Glomerular visceral epithelial cell (primary cell): ENCODE measurements at regions not wholly inside any gene's neighbourhood (a gene's known extent, or its start where the extent isn't known, plus 50 kb on each side); places are given as distances from the start of the nearest gene placed in this dataset.
"Not testable (repeated sequence)": the region's sequence is repeated elsewhere in the genome, so short reads cannot be mapped to it uniquely, and the experiment has no call there.

ENCODE experiments used
- DNase-seq: peaks from one replicate; pipeline ENCODE4 v3.0.0-alpha.2; 2016; ENCODE audit errors: extremely low spot score

DNA sequence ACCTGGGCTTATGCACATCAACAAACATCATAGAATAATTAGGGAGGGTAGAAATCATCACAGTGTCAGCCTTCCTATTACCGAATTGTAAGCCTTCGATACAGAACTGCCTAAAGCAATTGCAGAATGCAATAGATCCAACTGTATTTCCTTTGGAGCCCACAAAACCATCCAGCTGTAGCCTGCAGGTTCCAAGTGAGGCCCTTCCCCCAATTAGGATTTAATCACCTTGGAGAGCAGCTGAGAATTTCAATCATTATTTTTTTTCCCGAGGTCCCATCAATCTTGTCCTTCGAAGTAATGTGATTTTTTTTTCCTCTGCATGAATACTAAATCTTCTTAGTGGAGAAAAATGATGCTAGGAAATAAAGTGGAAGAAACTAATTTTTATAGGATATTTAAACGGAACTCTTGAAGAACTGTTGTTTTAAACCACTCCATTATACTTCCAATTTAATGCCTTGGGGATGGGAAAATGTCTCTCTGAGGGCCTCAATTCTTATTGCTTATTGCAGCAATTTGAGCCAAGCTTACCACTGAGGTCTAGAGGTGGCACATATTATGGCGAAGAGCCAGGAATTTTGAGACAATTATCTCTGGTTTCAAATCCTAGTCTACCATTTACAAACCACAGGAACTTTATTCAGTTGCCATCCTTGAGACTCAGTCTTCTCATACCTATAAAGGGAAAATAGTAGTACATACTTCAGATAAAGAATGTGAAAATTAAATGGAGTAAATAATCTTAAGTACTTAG, 953.4 kb upstream of the IGFBP7 start:
- DNase-seq: no peak

DNA sequence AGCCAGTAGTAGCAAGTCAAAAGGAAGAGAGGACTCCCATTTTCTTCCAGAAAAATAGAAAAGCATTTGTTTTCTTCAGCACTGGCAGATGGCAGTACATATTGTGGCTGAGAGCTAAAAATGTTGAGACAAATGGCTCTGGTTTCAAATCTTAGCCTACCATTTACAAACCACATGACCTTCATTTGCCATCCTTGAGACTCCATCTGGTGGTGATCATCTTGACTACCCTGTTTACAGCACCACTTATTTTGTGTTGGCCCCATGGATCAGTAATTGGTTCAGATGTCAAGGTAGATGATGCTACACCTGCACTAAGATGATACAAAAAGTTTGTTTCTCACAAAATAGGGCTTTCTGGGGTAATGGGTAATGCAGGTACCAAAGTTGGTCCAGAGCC, 951.8 kb upstream of the IGFBP7 start:
- no peak for DNase-seq

DNA sequence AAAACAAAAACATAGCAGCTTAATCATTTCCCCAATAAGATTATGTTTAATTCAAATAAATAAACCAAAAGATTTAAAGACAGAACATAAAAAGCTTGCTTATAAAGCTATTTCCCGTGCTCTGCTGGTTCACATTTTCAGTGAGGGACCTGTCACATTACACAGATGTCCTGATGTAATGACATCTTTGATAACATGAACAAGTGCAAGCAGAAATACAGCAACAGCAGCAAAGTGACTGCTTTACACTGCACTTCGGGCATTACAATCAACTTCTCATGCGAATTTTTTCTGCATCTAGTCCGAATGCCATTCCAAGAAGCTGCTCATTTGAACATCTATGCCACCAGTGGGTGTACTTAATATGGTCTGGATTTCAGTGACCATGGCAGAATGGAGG, 940.3 kb upstream of the IGFBP7 start:
- no peak for DNase-seq

DNA sequence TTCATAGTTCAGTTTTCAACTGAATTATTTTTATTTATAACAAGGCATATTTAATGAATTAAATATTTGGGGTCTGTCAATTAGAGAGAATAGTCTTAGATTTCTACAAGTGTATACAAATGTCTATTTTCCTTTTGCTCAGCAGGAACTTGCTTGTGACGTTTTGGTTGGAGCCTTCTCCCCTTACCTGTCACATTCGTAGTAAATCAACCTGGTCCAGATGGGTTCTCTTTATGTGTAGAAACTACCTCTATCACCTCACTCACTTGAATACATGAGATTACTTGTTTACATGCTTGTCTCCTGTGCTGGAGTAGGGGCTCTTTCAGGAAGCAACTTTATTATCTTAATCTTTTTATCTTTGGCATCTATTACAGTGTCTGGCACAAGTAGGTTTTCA, 938.3 kb upstream of the IGFBP7 start:
- no peak for DNase-seq

DNA sequence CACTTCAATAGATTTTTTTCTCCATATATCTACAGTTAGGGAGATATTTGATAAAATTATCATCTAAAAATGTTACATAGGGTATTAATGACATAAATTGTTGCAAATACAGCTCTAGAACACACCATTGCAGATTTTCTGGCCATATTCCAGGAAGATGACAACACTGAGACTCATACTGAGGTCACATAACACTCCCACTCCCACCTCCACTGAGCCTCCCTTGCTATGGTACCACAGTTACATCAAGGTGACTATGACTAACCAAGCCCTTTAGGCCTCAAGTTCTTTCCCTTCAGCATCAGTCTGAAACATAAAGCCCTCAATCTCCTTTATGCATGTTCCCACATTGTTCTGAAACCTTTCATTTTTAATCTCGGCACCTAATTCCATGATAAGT, 932.0 kb upstream of the IGFBP7 start:
- no peak for DNase-seq

DNA sequence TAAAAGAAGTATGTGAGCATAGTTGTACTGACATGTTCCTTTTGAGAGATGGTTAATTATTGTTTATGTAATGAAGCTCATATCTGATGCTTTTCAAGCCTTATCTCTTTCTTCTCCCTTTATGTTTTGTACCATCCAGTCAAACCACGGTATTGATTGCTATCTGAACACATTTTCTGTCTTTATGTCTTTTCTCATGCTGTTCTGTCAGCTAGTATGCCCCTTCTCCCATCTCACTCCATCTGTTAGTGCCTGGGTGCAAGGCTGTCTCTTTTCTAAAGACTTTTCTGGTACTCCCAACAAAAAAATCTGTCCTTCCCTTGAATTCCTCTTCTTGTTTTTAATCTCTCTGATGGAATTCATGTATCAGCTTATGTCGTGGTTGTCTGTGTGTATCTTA, 883.8 kb upstream of the IGFBP7 start:
- no peak for DNase-seq

DNA sequence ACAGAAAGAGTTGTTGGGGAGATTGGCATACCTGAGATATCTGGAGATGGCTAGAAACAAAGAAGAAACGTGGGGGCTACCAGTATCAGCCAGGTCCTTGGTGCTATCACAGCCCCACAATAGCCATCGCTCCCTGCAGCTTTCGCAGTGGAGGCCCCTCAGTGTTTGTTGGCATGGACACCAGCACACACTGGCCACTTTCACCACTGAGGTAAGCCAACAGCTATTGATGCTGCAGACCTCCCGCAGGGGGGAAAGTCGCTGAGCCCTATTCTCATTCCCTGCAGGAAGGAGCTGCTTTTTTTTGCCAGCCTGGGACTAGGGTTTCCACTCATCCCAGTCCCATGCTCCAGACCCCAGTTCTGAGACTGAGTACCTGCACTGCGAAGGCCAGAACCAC, 879.2 kb upstream of the IGFBP7 start:
- DNase-seq: no peak

DNA sequence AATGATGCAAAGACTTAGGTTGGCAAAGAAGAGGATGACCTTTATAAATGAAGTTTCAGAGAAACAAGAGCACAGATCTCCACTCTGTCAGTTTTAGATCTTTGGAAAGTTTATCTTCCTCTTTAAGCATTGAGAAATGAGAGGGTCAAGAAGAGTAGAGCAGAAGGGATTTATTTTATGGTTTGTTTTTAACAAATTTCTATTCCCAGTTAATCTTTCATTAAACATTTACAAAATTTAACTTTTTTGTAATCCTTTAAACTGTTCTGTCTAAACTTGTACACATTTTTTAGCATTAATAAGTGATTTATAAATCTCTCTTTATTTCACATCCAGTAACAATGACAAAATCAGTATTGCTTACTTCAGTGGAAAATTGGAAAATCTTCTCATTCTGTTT, 875.0 kb upstream of the IGFBP7 start:
- no peak for DNase-seq

DNA sequence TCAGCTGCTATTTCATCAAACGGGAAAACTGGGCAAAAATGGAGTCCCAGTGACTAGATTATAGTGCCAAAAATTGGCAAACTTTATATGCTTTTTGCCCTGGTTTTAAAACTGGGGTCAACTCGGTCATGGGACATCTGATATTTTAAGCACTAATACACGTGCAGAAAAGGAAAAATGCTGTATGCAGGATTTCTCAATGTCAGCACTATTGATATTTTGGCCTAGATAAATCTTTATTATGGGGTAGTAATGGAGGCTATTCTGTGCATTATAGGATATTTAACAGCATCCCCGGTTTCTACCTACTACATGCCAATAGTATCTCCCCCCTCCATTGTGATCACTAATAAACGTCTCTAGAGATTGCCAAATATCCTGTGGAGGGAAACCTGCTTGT, 870.9 kb upstream of the IGFBP7 start:
- DNase-seq: no peak

DNA sequence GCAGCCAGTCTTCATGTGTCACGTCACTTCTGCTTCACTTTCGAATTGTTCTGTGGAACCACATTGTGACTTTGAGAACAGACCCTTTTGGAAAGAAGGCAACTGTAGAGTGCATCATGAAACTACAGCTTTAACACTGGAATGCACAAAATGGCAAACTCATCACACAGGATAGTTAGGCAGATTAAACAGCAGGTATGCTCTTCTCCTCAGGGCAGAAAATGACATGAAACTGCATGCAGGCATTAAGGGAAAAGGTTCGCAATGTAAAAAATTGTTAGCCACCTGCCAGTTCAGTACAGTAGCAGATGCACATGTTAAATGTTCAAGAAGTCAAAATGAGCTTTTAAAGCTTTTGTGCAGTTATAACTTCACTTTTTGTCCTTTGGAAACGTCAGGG, 864.6 kb upstream of the IGFBP7 start:
- DNase-seq: no peak

DNA sequence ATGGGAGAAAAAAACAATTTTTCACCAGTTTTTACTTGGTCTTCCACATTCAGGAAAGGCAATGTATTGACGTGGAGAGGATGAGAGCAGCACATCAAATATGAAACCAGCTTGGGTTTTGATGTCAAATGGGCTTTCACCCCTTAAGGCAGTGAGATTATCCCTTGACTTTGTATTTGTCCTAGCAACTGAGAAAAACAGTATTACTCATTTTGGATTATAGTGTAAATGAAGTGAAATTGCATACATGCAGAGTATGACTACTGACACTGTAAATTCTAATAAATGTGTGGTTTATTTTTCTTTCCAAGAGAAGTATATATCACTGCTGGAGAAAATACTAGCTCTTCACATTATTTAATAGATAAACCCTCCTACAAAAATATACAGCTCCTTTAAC, 863.6 kb upstream of the IGFBP7 start:
- DNase-seq: no peak

DNA sequence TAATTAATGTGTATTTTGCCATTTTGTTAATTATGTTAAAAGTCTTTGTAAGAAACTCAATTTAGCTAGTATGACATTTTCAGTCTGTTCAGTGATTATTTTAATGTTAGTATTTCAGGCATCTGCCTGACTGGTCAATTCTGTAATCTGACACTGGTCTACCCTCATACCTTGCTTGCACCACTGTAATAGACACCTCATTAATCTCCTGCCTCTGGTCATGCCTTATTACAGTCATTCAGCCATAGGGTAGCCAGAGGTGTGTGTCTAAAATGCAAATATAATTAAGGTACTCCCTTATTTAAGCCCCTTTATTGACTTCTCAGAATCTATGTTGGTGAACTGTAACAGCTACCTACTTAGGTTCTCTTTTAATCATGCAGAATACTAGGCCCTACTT, 861.1 kb upstream of the IGFBP7 start:
- no peak for DNase-seq

DNA sequence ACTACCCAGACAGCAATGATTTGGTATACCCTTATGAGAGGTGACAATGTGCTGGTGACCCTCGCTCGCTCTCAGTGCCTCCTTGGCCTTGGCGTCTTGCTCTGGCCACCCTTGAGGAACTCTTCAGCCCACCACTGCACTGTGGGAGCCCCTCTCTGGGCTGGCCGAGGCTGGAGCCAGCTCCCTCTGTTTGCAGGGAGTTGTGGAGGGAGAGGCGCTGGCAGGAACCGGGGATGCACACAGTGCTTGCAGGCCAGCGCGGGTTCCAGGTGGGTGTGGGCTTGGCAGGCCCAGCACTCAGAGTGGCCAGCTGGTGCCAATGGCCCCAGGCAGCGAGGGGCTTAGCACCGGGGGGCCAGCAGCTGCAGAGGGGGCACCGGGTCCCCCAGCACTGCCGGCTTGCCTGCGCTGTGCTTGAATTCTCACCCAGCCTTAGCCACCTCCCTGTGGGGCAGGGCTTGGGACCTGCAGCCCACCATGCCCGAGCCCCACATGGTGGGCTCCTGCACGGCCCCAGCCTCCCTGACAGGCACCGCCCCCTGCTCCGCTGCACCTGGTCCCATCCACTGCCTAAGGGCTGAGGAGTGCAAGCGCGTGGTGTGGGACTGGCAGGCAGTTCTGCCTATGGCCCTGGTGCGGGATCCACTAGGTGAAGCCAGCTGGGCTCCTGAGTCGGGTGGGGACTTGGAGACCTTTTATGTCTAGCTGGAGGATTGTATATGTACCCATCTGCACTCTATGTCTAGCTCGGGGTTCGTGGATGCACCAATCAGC, 857.0 kb upstream of the IGFBP7 start:
- no peak for DNase-seq

DNA sequence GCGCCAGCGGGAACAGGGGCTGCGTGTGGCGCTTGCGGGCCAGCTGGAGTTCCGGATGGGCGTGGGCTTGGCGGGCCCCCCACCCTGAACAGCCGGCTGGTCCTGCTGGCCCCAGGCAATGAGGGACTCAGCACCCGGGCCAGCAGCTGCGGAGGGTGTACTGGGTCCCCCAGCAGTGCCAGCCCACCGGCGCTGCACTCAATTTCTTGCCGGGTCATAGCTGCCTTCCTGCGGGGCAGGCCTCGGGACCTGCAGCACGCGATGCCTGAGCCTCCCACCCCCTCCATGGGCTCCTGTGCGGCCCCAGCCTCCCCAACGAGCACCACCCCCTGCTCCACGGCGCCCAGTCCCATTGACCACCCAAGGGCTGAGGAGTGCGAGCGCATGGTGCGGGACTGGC, 855.2 kb upstream of the IGFBP7 start:
- not testable (repeated sequence) for DNase-seq

DNA sequence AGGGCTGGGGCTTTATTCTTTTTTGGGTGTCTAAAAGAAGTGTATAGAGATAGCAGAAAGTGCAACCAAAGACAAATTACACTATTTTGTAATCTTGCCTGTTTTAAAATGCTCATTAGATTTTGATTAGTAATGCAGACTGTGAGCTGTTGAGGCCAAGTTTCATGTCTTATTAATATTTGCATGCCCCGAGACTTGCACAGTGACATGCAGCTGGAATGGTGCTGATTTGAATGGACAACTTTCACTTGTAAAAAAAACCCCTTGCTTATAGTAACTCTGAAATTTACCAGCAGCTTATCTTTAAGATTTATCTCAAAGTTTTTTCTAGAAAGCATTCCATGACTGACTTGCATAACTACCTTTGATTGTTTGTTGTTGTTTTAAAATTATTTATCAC, 835.1 kb upstream of the IGFBP7 start:
- DNase-seq: no peak

DNA sequence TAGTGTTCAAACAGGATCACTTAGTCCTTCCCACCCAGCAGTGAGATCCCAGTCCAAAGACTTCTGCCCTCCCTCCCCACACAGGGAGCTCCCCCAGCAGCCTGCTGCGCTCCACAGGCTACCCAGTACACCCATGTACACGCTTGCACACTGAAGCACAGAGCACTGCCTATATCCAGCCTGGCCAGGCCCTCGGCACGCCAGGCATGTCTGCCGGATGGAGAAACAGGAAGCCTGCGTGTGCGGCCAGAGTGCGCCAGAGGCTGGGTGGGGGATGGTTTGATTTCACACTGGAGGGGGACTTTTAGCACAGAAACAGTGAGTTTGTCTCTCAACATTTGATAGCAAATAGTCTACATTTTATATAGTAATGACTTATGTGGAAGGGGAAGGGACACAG, 833.5 kb upstream of the IGFBP7 start:
- no peak for DNase-seq

DNA sequence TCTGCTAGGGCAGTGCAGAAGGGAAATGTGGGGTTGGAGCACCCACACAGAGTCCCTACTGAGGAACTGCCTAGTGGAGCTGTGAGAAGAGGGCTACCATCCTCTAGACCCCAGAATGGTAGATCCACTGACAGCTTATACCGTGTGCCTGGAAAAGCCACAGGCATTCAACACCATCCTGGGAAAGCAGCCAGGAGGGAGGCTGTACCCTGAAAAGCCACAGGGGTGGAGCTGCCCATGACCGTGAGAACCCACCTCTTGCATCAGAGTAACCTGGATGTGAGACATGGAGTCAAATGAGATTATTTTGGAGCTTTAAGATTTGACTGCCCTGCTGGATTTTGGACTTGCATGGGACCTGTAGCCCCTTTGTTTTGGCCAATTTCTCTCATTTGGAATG, 827.1 kb upstream of the IGFBP7 start:
- not testable (repeated sequence) for DNase-seq

DNA sequence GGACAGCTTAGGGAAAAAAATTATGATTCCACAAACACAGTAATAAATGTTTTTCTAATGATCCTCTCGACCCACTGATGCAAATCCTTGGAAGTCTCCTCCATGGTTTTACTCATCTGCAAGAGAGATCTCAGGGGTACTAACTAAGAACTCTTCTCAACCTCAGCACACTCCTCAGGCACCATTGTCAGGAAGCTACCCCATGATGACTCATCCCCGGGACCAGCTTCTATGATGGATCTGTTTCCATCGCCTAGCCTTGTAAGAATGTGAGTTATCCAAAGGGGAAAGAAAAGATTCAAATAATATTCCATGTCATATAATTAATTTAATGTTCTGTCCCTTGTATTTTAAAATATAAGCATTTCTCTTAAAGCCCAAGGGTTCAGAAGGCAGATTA, 816.1 kb upstream of the IGFBP7 start:
- DNase-seq: no peak

DNA sequence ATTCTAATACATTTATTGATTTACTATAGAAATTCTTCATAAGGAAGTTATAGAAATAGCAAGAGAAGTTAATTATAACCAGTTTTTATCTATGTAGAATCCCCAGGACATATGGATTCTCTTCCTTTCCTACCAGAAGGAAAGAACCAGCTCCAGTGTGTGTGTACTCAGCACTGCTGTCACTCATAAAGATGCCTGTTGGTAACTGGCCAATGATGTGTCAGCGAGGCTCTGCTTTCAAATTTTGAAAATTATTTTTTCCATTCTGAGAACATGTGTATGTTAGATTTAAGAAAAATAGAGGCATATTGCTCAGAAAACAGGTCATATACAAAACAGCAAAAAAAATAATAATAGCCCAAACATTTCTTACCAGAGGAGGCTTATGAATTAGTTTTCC, 814.8 kb upstream of the IGFBP7 start:
- DNase-seq: no peak

DNA sequence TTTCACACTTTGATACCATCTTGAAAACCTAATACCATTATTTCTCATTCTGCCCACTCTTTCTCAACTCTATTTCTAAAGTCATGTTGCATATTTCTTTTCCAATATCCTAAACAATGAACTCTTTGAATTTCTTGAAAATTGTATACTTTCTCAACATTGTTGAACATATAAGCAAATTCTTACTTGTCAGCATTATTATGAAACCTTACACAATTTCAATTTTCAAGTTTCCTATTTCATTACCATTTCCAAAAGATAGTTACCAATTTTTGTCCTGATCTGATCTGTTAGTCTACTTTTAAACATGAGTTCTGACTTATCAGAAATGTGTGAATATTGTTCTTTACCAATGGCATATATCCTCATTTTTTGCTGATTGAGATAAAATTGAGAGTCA, 806.3 kb upstream of the IGFBP7 start:
- no peak for DNase-seq

DNA sequence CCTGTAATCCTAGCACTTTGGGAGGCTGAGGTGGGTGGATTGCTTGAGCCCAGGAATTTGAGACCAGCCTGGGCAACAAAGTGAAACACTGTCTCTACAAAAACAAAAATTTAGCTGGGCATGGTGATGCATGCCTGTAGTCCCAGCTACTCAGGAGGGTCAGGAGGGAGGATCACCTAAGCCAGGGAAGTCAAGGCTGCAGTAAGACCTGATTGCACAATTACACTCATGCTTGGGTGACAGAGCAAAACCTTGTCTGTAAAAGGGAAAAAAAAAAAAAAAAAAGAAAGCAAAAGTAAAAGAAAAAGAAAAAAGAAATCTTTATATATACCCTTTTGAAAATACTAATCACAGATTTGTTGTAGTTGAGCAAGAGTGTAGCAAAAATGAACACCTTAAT, 801.0 kb upstream of the IGFBP7 start:
- DNase-seq: peak; percentile 2

DNA sequence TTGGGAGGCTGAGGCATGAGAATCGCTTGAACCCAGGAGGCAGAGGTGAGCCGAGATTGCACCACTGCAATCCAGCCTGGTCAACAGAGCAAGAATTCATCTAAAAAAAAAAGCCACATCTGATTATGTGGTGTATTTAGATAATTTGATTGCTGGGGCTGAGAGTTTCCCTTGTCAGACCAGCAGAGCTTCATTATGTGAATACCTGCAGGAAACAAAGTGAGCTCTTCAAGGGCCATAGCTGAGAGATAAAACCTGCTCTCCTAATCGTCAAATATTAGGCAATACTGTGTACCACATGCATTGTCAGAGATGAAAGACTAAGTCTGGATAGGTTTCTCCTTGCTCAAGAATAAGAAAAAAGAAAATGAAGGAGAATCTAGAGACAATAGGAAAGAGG, 800.0 kb upstream of the IGFBP7 start:
- DNase-seq: no peak

DNA sequence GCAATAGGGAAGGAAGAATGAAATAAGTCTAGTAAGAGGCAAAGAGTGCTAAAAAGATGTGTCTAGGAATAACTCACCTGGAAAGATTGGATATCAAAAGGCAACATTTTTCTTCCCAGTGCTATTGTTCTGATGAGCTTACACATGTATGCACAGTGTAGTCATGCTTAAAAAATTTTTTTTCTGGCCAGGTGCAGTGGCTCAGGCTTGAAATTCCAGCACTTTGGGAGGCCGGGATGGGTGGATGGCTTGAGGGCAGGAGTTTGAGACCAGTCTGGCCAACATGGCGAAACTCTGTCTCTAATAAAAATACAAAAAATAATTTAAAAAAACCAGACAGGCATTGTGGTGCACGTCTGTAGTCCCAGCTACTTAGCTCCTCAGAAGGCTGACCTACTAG, 795.8 kb upstream of the IGFBP7 start:
- DNase-seq: no peak

DNA sequence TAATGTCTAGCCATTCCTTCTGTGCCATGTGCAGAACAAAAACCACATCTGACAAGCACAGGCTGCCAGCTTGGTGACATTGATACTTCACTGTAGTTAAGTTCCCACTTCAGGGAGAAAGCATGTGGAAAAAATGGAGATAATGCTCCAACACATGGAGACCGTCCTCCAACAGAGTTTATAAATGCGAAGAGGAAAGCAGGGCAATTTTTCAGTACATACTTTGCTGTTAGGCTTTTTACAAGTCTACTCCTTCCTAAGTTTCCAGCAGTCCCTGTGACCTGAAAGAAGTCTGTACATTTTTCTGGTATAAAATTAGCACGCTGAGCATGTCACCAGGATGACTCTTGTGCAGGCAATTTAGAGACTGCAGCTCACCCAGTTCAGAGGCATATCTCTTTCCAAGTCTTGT, 766.9 kb upstream of the IGFBP7 start:
- no peak for DNase-seq
